HG02943 (cell line): ENCODE measurements at regions not wholly inside any gene's neighbourhood (a gene's known extent, or its start where the extent isn't known, plus 50 kb on each side); places are given as distances from the start of the nearest gene placed in this dataset.
"Not testable (repeated sequence)": the region's sequence is repeated elsewhere in the genome, so short reads cannot be mapped to it uniquely, and the experiment has no call there.

ENCODE experiments used
- ATAC-seq: cut with Tn5 transposase; IDR thresholded peaks from one replicate; pipeline ENCODE4 v1.9.1; 2021; ENCODE audit warnings: mild to moderate bottlenecking, low read depth, moderate library complexity; ENCODE audit not compliant: unreplicated experiment

DNA sequence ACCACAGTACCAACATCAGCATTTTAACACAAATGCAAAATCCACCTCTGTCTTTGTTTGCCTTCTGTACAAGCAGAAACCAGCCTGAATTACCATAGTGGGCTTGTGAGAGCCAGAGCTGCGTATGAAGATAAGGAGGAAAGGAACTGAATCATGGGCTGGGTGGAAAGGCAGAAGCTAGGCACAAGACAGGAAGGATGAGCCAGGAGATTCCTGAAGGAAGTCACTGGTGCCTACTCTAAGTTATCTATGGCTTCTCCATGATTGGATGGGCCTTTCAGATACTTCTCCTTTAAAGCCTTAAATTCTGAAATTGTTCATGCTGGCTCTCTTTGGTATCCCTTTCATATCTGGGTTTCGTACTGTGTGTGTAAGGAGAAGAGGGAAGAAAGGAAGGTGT, 140.6 kb downstream of the LCA5 start:
- no peak for ATAC-seq

DNA sequence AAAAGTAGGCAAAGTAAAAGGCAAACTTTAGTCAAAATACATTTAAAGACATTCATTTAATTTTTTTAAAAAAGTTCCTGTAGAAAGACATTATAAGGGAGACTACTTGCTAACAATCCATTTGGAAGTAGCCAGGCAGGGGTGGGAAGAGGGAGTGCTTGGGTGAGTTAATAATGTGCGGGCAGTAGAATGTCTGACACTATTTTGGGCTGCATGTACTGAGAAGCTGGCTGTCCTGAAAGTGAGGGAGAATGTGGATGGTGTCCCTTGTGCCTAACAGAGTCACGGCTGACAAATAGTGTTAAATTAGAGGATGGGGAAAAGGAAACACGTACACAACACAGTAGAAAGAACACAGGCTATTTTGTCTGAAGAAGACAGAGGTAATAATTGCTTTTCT, 142.5 kb downstream of the LCA5 start:
- no peak for ATAC-seq

DNA sequence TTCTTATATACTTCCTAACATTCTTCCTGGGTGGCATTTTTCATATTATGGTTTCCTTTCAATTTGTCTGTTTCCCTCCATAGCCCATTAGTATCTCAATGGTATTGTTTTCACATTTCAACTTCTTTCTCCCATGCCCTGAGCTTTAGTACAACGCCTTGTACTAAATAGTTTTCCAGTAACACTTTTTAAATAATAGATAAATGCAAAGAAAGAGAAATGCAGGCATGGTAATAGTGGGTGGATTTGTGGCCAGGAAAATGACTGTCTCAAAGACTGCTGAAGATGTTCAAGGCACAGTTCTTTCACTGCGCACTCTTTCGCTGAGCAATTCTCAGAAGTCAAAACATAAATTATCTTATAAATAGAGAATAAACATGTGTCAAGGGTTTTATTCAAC, 145.1 kb downstream of the LCA5 start:
- no peak for ATAC-seq

DNA sequence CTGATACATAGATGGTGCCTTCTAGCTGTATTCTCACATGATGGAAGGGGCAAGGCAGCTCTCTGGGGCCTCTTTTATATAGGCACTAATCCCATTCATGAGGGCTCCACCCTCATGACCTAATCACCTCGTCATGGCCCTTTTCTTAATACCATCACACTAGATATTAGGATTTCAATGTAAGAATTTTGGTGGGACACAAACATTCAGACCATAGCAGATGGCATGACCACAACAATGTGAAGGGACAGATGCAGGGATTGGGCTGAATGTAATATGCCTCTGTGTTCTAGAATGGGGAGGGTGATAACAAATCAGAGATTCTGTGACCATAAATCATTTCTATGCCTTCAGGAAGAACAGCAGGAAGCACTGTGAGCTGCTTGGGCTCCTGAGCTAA, 145.8 kb downstream of the LCA5 start:
- no peak for ATAC-seq

DNA sequence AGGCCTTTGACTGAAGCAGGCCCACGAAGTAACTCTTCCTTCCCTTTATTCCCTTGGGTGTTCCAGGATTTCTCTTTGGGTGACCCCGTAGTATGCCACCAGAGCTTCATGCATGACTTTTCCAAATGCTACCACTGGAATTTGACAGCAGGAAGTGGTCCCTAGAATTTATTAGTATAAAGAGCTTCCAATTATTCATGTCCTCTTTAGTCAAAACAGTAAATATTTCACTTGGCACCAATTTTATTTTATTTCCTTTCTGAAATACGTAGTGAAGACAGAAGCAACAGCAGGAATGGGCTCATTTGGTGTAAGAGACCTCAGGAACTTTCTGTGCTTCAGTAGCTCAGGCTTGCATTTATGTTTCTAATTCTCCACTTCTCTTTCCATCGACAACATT, 151.3 kb downstream of the LCA5 start:
- no peak for ATAC-seq

DNA sequence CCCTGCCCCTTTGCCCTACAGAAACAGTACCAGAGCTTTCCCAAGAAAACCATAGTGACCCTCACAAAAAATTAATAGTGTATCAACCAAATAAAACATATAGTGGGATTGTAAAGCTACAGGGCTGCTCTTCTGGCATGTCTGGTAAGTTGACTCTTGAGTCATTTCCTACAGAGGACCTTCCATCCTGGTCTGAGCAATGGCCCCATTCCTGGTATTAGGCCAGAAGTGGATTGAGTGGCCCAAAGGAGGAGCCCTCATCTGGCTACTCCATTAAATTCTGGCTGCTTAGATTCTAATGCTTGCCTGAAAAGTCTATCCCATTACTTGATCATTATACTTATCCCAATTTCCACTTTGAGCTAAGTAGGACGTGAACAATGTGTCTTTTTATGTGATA, 150.9 kb upstream of the HMGN3 start:
- no peak for ATAC-seq

DNA sequence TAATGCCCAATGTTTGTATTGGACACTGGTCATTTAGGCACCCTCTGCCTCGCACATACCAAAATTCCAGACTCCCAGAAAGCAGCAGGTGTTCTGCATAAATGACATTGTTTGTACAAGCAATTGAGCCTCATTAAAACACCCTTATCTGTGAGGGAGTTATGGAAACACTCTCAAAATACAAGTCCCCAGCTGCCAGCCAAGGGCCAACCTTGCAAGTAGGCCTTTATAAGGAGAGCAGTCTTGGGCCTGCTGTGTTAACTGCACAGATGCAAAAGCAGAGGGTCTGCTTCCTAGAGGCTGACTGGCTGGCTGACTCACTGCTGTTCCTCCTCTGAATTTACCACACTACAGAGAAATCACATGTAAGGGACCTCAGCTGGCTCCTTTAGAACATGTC, 150.4 kb upstream of the HMGN3 start:
- no peak for ATAC-seq

DNA sequence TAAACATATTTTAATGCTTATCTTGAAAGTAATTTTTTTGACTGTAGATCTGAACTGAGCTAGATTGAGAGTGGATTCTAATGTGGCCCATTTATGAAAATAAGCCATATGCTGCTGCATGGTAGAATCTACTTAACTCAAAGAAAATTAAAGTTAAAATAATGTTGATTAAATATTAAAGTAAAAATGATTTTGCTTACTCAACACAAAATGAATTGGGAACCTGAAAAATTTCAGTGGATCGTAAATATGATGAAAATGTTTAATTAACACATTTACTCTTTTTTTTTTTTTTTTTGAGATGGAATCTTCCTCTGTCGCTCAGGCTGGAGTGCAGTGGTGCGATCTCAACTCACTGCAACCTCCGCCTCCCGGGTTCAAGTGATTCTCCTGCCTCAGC, 144.5 kb upstream of the HMGN3 start:
- no peak for ATAC-seq

DNA sequence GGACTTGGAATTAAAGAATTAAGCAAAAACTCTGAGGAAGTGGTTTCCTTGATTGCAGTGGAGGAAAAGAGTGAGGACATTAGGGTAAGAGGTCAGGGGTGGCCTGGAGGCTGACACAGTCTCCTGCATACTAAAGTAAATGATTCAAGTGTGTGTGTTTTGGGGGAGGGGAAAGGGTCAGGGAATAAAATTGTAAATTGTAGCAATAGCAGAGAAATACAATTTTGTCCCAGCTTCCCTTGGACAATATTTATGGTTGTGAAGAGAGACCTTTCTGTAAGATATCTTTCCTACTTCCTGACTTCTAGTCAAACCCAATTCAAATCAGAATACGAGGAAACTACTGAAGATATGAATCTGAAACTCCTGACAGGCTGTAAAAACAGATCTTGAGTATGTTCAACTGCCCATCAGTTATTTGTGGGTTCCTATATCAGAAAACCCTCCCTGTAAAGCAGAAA, 143.4 kb upstream of the HMGN3 start:
- ATAC-seq: no peak

DNA sequence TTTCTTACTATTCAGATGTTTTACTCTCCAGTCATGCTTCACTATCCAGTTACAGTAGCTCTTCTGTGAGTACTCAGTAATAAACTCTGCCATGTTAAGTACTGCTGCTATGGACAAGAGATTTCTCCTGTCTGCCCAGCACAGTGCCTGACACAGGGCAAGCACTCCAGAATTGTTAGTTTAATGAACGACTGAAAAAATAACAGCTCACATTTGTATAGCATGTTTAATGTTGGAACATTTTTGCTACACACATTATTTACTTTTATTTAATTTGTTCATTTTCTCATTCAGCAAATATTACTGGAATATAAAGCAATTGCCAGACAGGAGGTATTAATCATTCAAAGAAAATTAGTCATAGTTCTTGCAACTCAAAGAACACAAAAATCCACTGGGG, 142.6 kb upstream of the HMGN3 start:
- no peak for ATAC-seq

DNA sequence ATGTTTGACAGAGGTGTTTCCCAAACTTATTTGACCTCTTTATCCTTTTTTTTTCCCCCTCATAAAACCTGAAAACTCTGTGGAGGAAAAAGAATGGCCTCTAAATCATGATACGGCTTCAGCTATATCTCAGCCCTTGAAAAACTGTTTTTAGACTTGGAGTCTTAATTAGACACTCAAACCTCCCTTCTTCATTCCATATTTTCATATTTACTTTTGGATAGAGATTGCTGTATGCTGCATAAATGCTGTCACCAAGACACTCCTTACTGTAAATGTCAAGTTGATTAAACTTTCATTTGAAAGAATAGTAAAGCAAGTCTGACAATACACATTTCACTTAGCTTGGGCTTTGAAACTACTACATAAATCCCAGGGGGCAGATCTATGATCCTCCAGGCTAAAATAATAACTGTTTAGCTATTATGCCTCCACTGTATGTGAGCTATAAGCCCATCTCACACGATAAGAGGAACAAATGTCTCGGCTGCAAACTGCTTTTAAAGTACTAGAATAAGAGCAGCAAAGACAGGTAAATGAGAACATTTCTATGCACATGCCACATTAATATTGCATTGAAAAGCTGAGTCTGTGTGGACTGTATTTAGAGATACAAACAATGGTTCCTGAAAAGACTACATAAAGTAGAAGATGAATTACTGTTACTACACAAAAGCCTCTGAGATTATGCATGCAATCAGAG, 141.3 kb upstream of the HMGN3 start:
- ATAC-seq: no peak

DNA sequence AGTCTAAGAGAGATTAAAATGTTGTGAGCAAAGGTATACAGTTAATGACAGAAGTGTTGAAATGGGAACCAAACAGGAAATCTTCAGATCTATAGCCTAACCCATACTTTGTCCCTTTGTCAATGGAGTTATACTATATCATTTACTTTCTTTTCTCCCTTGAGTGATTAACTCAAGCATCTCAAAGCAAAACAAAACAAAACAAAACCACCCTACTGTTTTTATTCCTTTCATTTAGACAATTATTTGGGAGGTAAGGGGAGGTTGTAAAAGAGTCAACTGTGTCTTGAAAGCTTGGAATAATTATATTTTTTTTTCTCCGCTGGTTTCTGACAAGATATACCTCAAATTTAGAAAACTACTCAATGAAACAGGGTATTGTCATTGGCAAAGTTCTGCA, 139.8 kb upstream of the HMGN3 start:
- ATAC-seq: no peak

DNA sequence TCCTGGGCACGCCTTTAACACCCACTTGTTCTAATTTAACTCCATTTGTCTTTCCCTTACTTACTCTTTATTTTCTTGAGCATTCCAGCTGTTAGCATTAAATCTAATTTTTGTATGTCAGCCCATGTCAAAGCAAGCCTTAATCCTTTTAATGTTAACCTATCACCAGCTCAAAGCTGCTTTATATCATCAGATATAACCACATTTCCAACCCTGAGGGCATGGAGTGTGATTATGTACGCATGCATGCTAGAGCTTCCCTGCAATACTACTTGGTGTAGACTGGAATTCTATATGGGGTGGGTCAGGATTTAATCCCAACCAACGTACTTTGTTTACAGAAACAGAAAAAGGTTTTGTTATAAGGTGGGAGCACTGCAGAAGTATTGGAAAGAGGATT, 139.4 kb upstream of the HMGN3 start:
- no peak for ATAC-seq

DNA sequence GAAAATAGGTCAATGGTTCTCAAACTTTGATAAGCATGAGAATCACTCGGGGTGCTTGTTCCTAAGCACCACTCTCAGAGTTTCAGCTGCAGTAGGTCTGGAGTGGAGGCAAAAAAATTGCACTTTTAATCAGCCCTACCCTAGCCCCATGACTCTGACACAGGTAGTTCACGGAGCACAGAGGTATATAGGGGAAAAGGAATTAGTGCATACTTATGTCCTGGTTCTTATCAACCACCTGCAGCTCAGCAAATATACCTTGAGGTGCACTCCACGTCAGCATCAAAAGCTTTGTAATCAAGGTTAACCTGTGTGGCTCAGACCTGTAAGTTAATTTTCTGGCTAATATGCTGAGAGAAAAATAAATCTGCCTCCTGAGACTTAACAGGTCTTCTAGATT, 138.8 kb upstream of the HMGN3 start:
- ATAC-seq: no peak

DNA sequence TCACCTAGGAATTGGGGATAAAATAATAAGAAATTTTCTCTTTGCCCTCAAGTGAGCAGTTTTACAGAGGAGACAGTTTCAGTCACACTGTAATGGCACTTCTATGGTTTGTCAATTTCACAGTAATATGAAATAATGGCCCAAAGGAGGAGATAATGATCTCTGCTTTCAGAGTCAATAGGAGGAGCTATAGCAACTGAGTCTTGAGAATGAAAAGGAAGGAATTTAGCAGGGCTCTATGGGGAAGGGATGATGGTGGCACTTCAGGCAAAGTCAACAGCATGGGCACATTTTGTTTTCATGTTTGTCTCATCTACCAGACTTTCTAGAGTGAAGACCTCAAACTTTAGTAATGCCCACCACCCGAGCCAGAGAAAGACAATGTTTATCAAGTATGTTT, 138.3 kb upstream of the HMGN3 start:
- ATAC-seq: no peak

DNA sequence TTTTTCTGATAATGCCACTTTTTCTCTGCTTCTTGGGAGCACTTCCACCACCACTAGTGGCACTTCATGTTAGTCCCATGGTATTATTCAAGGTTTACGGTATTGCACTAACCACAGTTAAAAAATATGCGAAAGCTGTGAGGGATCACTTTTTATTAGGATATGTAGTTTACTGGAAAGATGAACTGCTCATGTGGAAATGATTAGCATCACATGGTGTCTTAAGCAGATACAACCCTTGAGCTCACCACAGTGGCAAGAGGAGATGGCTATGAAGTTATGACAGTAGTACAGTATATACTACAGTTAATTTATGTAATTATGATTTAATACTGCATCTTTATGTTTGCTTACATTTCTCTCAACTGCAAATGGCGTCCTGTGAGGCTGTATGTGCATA, 134.5 kb upstream of the HMGN3 start:
- no peak for ATAC-seq

DNA sequence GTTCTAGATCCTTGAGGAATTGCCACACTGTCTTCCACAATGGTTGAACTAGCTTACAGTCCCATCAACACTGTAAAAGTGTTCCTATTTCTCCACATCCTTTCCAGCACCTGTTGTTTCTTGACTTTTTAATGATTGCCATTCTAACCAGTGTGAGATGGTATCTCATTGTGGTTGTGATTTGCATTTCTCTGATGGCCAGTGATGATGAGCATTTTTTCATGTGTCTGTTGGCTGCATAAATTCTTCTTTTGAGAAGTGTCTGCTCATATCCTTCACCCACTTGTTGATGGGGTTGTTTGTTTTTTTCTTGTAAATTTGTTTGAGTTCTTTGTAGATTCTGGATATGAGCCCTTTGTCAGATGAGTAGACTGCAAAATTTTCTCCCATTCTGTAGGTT, 129.0 kb upstream of the HMGN3 start:
- ATAC-seq: not testable (repeated sequence)

DNA sequence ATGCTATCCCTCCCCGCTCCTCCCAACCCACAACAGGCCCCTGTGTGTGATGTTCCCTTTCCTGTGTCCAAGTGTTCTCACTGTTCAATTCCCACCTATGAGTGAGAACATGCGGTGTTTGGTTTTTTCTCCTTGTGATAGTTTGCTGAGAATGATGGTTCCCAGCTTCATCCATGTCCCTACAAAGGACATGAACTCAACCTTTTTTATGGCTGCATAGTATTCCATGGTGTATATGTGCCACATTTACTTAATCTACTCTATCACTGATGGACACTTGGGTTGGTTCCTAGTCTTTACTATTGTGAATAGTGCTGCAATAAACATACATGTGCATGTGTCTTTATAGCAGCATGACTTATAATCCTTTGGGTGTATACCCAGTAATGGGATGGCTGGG, 126.6 kb upstream of the HMGN3 start:
- ATAC-seq: not testable (repeated sequence)

DNA sequence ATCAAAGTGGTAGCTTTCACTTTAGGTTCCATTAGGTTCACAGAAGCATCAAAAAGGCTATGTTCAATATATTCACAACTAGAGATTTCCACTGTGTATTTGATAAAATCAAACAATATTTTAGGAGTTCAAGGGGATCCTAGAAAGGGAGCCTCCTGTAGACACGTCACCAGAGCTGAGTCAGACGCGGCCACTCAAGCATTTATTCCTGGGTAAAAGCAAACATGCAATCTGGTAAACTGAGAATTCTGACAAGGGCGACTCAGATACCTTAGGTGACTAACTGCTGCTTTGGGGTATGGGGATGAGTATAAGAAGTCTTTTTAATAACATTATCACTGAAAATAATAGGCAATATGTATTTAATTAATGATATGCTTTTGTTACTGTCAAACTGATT, 118.7 kb upstream of the HMGN3 start:
- no peak for ATAC-seq

DNA sequence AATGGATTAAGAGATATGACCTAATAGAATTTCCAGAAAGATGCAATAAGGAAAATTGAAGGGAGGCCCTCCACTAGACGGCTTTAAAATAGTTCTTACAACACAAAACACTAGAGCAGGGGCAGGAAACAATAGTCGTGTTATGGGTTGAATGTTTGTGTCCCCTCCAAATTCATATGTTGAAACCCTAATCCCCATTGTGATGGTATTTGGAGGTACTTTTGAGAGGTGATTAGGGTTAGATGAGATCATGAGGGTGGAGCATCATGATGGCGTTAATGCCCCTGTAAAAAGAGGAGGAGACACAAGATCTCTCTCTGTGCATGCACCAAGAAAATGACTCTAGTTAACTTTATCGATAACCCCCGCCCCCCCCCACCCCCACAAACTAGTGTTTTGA, 104.0 kb upstream of the HMGN3 start:
- no peak for ATAC-seq

DNA sequence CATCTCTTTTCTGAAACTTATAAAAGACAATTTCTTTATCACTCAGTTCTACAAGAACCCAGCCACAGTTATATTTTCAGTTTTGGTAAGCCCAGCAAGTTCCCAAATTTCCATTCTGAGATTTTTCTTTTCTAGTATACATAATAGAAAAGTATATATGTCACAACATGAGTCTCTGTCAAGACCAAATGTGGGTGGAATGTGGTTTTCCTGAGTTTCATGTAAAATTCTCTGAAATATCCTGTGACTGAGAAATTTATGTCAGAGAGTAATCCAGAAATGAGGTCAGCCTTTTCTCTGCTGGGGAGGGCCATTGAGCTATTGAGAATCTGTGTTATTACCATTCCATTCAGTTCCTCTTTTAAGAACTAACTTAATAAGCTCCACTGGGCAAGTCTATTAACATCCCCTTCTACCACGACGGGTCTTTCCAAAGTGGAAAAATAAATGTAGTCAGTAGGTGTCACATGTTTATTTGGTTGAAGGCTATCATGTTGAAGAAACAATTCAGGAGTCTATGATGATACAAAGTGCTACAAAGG, 100.7 kb upstream of the HMGN3 start:
- peak; percentile 74 for ATAC-seq

DNA sequence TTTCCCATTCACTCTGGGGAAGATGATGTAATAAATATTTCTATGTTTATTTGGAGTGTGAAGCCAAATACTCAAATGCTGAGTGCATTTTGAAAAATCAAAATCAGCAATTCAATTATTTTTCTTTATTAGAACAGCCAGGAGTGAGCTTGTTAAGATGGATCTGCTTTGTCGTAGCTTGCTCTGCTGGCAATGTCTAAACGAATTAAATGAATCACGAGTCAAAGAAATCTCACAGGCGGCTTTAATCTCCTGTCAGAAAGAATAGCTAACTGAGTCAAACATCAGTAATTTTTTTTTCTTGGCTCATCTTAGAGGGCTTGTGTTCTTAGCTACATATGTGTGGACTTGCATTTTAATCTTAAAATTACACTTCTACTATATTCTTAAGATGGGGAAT, 100.2 kb upstream of the HMGN3 start:
- no peak for ATAC-seq

DNA sequence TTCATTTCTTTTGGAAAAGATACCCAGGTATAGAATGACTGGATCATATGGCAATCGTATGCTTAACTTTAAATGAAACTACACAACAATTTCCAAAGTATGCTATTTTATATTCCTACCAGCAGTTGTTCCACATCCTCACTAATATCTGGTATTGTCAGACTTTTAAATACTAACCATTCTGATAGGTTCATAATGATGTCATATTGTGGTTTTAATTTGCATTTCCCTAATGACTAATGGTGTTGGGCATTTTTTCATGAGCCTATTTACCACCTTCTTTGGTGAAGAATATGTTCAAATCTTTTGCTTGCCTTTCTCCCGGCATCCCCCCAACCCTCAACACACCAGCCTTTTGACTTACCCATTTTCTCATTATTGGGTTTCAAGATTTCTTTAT, 96.2 kb upstream of the HMGN3 start:
- no peak for ATAC-seq
